DMS 273 (cell line): ENCODE measurements at regions not wholly inside any gene's neighbourhood (a gene's known extent, or its start where the extent isn't known, plus 50 kb on each side); places are given as distances from the start of the nearest gene placed in this dataset.

ENCODE experiments used
- DNase-seq: peaks from one replicate; lab custom pipeline; 2025; ENCODE audit not compliant: unreplicated experiment; lab: John Stamatoyannopoulos, UW

DNA sequence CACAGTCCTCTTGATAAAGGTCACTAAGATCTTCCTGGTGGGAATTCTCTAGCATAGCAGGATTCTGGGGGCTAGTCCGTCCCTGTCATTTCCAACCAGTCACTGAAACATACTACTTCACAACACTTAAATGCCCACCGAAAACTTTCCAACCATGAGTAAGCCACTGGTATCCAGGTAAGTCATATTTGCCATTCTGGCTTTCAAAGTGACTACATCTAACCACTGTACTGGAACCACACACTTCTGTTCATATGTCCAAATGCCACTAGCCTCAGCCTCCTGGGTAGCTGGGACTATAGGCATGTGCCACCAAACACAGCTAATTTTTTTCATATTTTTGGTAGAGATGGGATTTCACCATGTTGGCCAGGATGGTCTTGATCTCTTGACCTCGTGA, 64.3 kb upstream of the VANGL1 start:
- DNase-seq, result no peak

DNA sequence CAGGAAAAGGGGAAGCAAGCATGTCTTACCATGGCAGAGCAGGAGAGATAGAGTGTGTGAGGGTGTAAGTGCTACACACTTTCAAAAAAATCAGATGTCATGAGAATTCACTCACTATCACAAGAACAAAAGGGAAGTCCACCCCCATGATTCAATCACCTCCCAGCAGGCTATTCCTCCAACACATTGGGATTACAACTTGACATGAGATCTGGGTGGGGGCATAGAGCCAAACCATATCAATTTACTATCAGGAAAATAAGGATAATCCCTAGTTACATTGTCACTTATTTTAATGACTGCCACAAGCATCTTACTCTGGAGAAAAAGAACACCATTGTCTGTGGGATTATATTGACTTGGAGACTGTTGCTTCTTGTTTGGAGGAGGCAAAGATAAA, 66.1 kb upstream of the VANGL1 start:
- no peak for DNase-seq

DNA sequence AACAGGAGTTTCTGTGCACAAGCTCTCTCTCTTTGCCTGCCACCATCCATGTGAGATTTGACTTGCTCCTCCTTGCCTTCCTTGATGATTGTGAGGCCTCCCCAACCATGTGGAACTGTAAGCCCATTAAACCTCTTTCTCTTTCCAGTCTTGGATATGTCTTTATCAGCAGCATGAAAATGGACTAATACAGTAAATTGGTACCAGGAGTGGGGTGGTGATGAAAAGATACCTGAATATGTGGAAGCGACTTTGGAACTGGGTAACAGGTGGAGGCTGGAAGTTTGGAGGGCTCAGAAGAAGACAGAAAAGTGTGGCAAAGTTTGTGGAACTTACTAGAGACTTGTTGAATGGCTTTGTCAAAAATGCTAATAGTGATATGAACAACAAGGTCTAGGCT, 69.1 kb upstream of the VANGL1 start:
- no peak for DNase-seq

DNA sequence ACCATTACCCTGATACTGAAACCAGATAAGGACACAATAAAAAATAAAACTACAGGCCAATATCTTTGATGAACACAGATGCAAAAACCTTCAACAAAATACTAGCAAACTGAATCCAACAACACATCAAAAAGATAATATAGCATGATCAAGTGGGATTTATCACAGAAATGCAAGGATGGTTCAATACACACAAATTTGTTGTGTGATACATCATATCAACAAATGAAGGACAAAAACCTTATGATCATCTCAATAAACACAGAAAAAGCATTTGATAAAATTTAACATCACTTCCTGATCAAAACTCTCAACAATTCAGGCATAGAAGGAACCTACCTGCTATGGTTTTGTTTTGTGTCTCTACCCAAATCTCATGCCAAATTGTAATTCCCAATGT, 74.3 kb upstream of the VANGL1 start:
- no peak for DNase-seq

DNA sequence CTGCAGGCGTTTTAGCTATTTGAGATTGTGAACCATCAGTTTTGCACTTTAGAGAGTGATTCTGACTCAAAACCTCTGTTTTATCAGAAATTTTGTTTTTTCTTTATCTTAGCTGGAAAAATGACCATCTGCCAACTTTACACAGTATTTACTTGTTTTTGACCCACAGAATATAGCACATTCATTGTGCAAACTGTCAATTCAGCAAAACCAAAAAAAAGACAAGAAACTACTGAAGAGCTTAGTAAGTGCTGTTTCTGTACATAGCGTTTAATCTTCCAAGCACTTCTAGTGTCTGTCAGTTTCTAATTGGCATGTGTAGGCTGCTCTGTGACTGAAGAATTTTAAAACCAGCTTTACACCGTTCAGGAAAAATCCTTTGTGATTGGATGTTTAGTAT, 76.0 kb upstream of the VANGL1 start:
- DNase-seq, result no peak

DNA sequence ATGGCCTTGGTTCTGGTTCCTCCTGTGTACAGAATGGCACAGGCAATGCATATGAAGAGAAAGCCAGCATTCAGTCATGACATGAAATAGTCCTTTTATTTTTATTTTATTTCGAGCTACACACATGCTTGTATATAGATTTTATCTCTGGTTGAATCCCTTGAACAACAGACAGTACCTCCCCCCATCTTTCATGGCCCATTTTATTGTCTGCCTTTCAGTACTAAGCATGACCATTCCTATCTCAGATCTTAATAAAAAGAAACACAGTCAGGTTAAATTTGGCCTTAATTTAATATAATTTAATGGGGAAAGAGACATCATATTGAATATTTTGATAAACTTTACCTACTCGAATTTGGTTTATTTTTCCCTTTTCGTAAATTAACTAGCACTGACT, 76.4 kb upstream of the VANGL1 start:
- no peak for DNase-seq

DNA sequence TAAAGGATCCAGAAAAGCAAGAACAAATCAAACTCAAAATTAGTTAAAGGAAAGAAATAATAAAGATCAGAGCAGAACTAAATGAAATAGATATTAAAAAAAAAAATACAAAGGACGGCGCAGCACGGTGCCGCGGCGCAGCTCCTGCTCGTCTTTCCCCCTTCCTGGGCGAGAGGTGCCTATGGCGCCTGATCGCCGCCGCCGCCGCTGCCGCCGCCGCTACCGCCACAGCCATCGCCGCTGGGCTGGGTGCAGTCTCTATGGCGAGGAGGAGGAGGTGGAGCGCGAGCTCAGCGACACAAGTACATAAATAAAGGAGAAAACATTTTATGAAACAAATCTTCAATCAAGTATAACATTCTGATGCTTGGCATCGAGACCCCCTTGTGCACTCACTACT, 77.6 kb upstream of the VANGL1 start:
- no peak for DNase-seq

DNA sequence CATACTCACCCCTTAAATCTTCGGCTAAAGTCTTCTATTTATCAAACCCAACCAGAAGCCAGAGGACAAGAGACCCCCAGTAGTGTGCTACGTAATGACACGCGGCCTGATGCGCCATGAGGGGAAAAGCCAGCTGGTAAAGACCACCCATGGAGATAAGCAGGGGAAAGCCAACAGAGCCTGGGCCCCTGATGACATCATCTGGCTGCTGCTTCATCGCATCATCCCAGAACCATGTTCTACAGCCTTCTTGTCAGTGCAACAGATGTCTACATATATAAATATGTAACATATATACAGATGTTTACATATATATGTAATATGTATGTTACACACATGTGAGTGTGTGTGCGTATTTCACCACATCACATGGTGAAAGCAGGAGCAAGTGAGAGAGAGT, 81.7 kb upstream of the VANGL1 start:
- no peak for DNase-seq

DNA sequence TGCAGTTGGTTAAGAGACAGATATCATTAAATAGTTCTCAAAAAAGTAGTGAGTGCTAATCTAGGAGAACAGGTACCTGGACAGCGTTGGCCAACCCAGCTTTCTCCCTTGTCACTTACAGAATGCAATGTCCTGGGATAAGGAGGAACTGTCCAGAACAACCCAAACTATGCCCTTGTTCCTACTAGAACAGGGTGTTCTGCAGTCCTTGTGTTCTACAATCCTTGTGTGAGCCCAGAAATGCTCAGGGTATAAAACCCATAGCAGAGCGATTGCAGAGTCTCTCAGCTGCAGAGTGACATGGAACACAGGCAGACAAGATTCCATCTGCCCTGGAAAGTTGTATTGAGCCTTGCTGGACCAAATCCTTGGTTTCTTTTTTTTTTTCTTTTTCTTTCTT, 83.5 kb upstream of the VANGL1 start:
- DNase-seq, result no peak

DNA sequence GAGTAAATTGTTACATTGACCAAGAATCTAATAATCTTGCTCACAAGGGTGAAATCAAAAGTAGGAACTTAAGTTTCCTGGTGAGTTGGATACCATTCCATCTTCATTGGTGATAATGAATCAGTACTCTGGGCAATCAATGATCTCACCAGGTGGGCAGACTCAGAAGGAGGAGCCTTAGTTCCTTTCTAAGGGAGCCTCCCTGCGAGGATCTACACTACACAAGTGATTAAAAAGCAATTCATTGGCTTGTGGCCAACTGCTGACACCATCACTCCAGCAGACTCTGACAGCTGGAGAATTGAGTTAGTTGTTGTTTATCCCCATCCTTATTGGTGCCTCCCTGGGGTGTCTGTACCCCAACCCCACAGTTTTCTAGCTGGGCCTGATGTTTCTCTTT, 84.1 kb upstream of the VANGL1 start:
- DNase-seq, result peak; percentile 58

DNA sequence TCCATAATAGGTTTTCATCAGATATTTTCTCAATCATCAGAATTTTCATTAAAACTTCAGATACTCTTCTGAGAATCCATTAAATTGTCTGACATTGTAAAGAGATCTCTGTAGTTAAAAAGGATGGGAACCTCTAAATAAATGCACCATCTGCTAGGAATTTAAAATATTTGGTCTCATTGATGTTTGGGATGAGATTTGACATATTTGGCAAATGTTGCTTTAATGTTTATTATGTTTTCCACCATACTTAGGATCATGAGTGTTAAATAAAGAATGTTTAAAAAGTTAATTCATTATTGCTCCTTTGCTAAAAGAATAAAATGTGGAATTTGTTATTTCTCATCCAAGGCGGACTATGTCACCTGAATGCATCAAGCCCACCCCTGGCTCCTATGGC, 85.5 kb upstream of the VANGL1 start:
- no peak for DNase-seq

DNA sequence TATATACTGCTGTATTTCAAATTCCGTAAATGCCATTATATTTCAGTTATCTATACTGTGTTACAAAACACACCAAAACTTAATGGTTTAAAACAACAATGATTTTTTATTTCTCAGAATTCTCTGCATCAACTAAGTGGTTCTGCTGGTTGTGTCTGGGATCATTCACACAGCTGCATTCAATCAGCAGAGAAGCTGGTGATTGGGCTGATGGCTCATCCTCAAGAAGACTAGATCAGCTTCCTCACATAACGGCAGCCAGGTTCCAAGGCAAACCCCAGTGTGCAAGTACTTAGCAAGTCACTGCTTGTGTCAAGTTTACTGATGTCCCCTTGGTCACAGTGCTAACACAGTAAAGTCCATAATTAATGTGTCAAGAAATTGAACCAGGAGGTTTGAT, 86.3 kb upstream of the VANGL1 start:
- no peak for DNase-seq

DNA sequence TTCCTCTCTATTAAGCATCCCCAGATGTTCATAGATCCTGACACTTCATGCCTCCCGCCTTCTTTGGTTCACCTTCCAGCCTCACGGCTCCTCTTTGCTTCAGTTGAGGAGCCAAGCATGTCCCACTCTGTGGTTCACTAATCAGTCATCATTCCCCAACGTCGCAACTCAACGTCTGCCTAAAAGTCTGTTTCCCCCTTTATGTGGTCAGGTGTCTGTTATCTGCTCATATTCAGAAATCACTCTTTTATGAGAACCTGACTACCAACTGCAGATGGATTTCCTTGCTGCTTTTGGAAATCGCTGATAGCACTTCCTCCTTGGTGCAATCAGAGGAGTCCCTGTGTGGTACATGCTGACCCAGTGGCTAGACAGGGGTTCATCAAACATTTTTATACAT, 94.1 kb upstream of the VANGL1 start:
- no peak for DNase-seq

DNA sequence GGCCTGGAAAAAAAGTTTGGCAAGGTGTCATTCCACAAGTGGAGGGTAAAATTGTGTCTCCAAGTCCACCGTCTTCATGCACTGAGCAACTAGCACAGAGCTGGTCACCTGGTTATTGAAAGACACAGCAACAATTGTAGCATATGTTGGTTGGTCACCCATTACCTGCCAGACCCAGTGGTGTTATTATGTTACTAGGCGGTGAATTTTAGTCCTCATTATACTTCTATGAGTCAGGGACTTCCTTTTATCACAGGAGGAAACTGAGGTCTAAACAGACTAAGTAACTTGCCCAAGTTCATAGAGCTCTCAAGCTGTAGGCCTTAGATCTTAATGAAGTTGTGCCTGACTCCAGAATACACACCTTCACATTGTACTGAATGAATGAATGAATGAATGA, 94.9 kb upstream of the VANGL1 start:
- DNase-seq, result no peak

DNA sequence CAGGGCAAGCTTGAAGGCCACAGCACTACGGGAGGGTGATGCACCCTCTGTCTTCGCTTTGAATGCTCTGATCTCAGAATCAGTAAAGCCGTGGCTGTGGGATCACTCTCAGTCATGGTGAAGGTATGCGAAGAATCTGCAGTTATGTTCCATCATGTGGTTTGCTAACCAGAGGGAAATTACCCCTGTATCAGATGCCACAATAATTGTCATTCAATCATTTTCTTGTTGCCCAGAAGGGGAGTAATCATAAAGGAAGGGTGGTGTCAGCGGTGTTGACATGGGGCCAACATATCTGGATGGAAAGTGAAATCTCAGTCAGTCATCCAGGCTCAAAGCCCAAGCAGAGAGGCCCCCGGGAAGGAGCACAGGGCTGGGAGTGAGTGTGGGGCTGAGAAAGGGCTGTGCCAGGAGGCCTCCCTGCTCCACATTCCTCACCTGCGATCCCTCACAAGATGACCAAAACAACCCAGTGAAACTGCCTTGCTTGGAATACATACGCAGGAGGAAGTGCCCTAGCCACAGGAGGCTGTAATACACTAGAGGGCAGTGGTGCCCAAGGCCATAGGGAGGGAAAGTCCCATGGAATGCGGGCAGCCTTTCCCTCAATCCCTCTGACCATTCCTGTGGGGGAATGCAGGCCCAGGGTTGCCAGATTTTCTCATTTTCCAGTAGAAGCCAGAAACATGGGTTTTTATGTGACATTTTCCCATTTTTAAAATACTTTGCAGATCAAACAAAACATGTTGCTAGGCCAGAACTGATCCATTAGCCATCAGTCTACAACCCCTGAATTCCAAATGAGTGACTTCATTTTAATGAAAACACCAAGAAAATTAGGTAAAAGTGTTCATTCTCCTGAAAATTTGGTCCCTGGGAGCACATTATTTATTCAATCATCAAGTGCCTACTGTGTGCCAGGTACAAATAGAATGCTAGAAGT, 95.7 kb upstream of the VANGL1 start:
- peak; percentile 66 for DNase-seq

DNA sequence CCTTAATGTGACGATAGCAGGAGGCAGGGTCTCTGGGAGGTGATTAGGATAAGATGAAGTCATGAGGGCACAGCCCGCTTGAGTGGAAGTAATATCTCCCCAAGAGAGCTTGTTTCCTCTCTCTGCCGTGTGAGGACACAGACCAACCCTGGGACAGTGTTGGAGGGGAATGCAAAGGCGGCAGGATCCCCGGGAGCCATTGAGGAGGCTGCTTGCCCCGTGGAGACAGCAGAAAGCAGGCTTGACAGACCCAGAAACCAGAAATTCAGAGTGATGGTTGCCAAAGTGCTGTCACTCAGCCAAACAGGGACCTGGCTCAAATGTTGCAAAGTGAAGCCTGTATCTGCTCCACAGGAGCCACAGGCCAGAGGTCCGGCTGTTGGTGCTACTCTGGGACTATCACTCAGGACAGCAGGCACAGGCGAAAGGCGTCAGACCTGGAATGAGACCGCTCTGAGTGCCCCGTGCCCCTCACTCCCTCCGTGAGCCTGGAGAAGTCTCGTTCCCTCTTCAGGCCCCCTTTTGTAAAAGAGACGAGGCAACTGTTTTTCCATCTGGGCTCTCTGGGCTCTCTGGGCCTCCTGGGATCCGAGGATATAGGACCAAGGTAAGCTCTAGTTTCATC, 96.6 kb upstream of the VANGL1 start:
- DNase-seq, result no peak

DNA sequence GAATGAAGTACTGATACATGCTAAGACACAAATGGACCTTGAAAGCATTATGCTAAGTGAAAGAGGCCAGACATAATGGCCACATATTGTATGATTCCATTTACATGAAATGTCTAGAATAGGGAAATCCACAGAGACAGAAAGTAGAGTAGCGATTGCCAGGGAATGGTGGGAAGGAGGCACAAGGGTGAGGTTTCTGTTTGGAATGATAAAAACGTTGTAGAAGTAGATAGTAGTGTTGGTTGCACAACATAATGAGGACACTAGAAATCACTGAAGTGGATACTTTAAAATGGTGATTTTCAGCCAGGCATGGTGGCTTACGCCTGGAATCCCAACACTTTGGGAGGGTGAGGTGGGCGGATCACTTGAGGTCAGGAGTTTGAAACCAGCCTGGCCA, 97.6 kb upstream of the VANGL1 start:
- no peak for DNase-seq

DNA sequence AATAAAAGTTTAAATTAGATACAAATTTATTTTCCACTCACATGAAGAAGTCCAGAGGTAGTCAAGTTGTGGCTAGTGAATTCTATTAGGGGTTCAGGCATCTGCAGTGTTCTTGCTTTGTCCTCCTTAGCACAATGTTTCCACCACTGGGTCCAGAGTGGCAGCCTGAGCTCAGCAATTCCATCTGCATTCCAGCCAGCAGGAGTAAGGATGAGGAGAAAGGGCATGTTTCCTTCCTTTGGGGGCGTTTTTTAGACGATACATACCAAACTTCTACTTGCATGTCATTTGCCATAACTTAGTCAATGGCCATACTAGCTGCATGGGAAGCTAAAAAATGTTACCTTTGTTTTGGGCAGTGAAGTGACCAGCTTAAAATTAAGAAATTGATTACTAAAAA, 98.5 kb upstream of the VANGL1 start:
- no peak for DNase-seq

DNA sequence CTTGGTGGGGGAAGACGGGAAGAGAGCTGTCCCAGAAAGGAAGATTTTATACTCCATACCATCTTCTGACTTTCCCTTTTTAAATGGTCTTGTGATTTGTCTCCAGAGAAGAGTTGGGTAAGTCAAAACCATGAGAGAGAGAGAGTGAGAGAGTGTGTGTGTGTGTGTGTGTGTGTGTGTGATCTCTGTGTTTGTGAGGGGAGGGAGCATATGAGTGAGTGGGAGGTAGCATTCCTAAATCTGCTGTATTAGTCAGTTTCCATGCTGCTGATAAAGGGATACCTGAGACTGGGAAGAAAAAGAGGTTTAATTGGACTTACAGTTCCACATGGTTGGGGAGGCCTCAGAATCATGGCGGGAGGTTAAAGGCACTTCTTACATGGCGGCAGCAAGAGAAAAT, 102.0 kb upstream of the VANGL1 start:
- no peak for DNase-seq

DNA sequence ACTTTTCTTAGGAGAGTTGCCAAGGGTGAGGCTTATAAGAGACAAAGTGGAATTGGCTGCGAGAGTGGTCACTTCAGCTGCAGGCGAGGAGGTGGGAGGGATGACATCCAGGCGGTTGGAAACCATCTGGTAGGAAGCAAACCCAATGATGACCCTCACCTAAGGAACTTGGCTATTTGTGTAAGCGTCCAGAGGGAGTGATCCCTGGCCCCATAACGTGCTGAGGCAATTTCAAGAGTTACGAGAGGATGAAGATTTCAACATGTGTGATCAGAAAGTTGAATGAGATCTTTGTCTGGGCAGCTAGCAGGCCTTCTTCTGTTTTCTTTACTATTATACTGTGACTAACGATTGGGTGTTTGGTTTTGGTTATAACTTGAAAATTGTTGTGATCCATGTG, 102.7 kb upstream of the VANGL1 start:
- DNase-seq, result no peak

DNA sequence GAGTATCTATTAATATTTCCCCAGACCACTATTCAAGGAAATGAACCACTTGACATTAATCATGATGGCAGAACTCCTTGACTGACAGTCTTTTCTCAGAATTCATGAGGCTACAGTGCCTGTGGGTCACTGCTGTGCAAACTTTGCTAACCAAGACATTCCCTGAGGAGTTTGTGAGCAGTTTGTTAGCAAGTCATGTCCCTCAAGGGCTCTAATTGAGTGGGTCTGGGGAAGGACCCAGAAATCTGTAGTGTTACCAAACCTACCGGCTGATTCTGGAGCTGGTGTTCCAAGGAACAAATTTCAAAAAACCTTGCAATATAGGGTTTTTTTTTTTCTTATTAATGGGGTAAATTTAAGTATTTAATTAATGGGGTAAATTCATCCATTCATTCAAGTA, 103.2 kb upstream of the VANGL1 start:
- DNase-seq, result no peak

DNA sequence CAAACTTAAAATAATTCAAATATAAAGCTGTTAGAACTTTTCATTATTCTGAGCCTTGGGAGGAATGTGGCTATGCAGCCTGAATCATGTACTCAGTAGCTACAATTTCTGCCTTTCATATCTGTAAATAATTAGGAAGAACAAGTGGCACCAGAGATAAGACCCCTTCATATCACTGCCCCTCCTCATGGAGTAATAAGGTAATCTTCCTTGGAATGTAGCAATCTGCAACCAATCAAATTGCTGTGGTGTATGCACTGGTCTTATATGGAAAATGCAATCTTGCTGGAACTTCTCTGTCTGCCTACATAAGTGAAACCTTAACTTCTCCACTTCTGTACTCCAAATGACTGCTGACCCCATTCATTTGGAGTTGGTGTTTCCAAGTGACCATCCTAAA, 104.4 kb upstream of the VANGL1 start:
- no peak for DNase-seq
